ENCODE measurements at regions not wholly inside any gene's neighbourhood (a gene's known extent, or its start where the extent isn't known, plus 50 kb on each side); places are given as distances from the start of the nearest gene placed in this dataset.
A peak's percentile ranks its signal among the peaks of the same experiment; 100 is the strongest.
"Not testable (repeated sequence)": the region's sequence is repeated elsewhere in the genome, so short reads cannot be mapped to it uniquely, and the experiment has no call there.

DNA sequence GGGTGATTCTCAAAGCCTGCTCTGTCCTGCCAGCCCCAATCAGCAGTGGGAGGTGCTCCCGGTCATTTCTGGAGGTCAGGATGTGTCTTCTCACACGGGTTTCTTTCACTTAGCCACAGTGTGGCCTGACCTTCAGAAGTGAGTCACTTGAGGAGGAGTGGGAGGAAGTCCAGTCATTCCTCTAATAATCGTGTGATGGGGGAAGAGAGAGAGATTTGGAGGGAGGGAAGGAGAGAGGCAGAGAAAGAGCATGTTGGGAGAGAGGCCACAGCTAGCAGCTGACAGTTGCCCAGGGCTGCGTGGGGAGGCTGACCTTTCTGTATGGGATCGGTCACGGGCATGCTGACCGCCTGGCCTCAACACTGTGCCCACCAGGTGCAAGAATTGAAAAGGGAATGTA is 139.9 kb downstream of the NPIPB11 start:
- H3K27ac ChIP-seq (ENCODE audit: extremely low read depth, low read depth, low read length); H3K36me3 ChIP-seq (ENCODE audit: control insufficient read depth, insufficient read depth, low read length); CTCF ChIA-PET (ENCODE audit: low intra/inter-chr PET ratio); POLR2A ChIA-PET; H3K9me3 ChIP-seq (replicated peaks; ENCODE audit: control insufficient read depth, insufficient read depth, low read depth, low read length); intact Hi-C loops (cut with micrococcal nuclease); H2AFZ ChIP-seq (ENCODE audit: low read depth, low read length); H4K20me1 ChIP-seq (replicated peaks; ENCODE audit: control insufficient read depth, insufficient read depth, low read length); H3K4me2 ChIP-seq (ENCODE audit: insufficient read depth, low read length); ATAC-seq; H3K9me1 ChIP-seq (ENCODE audit: control insufficient read depth, insufficient read depth, low read length); BruUV-seq (replicated peaks); H3K9ac ChIP-seq (ENCODE audit: insufficient read depth in 1 of 2, low read depth in 2 of 2, low read length in 2 of 2); H3K27me3 ChIP-seq (ENCODE audit: control insufficient read depth in 2 of 2, insufficient read depth in 2 of 2, low read length in 2 of 2); H3K79me2 ChIP-seq (ENCODE audit: control insufficient read depth, insufficient read depth, low read length); H3K4me3 ChIP-seq; TF ChIP-seq JUND (tag; IDR thresholded peaks at IDR 0.05; ENCODE audit: borderline replicate concordance, low read depth, low read length); JUN (CRISPR knock-in tag; IDR thresholded peaks at IDR 0.05; ENCODE audit: borderline replicate concordance); NR2C1 (IDR thresholded peaks at IDR 0.05): not testable (repeated sequence)
- H3K4me1 ChIP-seq (replicated peaks in 1 of 2; ENCODE audit: control insufficient read depth in 2 of 2, insufficient read depth in 2 of 2, low read length in 2 of 2): peaks cover 28 to 29% of the 10 kb centered on the region in 2 experiments
- FAIRE-seq (peak; percentile 73), DNase-seq (ENCODE audit: extremely low read depth in 1 of 4, low spot score in 3 of 4) (peak in 1 of 4 experiments; percentile 47)
- 41% methylated on average over 5 of the region's 7 CpGs for WGBS (ENCODE audit: insufficient coverage, low coverage, missing lambda C conversion rate)
- in situ Hi-C loops (cut with MboI): loop anchor here (10.0 kb wide), 1 partner anchor 292 kb away; the partner anchor contains the start of gene SPNS1
- 0 out of 2 replicates have a peak, but pooled peaks have one; percentile 5 for TF ChIP-seq SPI1 (IDR thresholded peaks at IDR 0.05; ENCODE audit: borderline replicate concordance, low read depth, low read length)
- TF ChIP-seq, protein P1, sequence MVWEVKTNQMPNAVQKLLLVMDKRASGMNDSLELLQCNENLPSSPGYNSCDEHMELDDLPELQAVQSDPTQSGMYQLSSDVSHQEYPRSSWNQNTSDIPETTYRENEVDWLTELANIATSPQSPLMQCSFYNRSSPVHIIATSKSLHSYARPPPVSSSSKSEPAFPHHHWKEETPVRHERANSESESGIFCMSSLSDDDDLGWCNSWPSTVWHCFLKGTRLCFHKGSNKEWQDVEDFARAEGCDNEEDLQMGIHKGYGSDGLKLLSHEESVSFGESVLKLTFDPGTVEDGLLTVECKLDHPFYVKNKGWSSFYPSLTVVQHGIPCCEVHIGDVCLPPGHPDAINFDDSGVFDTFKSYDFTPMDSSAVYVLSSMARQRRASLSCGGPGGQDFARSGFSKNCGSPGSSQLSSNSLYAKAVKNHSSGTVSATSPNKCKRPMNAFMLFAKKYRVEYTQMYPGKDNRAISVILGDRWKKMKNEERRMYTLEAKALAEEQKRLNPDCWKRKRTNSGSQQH (CRISPR knock-in tag; IDR thresholded peaks at IDR 0.05): 0 out of 2 replicates have a peak, but pooled peaks have one; percentile 29
- TF ChIP-seq TRIM24 (IDR thresholded peaks at IDR 0.05): peak; percentile 34 to 83; a peak in 2 of 4 replicates
- TF ChIP-seq EGR1 (conservative IDR thresholded peaks at IDR 0.05): peak; percentile 81
- TF ChIP-seq JUND (IDR thresholded peaks at IDR 0.05; ENCODE audit: borderline replicate concordance, low read depth, low read length): peak; percentile 52
- peak; percentile 63 for TF ChIP-seq ESRRA (IDR thresholded peaks at IDR 0.05; ENCODE audit: borderline replicate concordance, low read depth)
- TF ChIP-seq JUN (IDR thresholded peaks at IDR 0.05; ENCODE audit: borderline replicate concordance, low read depth, low read length): peak; percentile 53; the same call in 1 of the 2 replicates
- TF ChIP-seq DPF2 (IDR thresholded peaks at IDR 0.05): peak; percentile 11; the same call in 1 of the 2 replicates
- peak; percentile 85 for TF ChIP-seq ZNF263 (CRISPR knock-in tag; IDR thresholded peaks at IDR 0.05; ENCODE audit: borderline replicate concordance)
- TF ChIP-seq ARID1B (IDR thresholded peaks at IDR 0.05): peak; percentile 45; the same call in 1 of the 2 replicates
- TF ChIP-seq NR2C1 (tag; IDR thresholded peaks at IDR 0.05): peak; percentile 57; the same call in 1 of the 2 replicates

Data from K562 (cell line).